ENCODE measurements at regions not wholly inside any gene's neighbourhood (a gene's known extent, or its start where the extent isn't known, plus 50 kb on each side); places are given as distances from the start of the nearest gene placed in this dataset.
A peak's percentile ranks its signal among the peaks of the same experiment; 100 is the strongest.

GRCh38 chr7:82511542-82511941 lies 68.0 kb upstream of the CACNA2D1 start:
- Histone ChIP-seq H3K9me1 (ENCODE audit: insufficient read depth, low read length) (0 out of 2 replicates have a peak, but pooled peaks cover 5% of the 10 kb centered on the region), H3K9me3 (ENCODE audit: control insufficient read depth, insufficient read depth, low read length) (no peaks in the 10 kb centered on the region), H3K18ac (ENCODE audit: low read depth, low read length) (no peak overlapping the region), H2BK20ac (ENCODE audit: low read depth, low read length) (no peak overlapping the region), H2BK5ac (ENCODE audit: low read depth, low read length, poor library complexity, severe bottlenecking) (no peak overlapping the region), H4K8ac (ENCODE audit: low read depth in 2 of 2, low read length in 2 of 2) (no peak overlapping the region), H4K20me1 (ENCODE audit: insufficient read depth, low read length) (no peaks in the 10 kb centered on the region), H3K9ac (ENCODE audit: low read depth, low read length) (no peak overlapping the region), H3K14ac (replicated peaks; ENCODE audit: low read depth, low read length) (no peak overlapping the region), H3K4ac (ENCODE audit: low read depth, low read length) (no peak overlapping the region), H3K23ac (ENCODE audit: low read depth, low read length) (no peak overlapping the region), H4K5ac (ENCODE audit: low read depth, low read length) (no peak overlapping the region), H4K91ac (ENCODE audit: insufficient read depth, low read depth, low read length) (no peak overlapping the region), H3K27ac (ENCODE audit: insufficient read depth, low read length) (no peak overlapping the region), H2AK9ac (replicated peaks; ENCODE audit: low read depth, low read length, poor library complexity) (no peak overlapping the region), H3K4me1 (ENCODE audit: control insufficient read depth, insufficient read depth, low read length) (peaks cover 2% of the 10 kb centered on the region), H2AK5ac (ENCODE audit: low read depth, low read length) (no peak overlapping the region), H3K27me3 (ENCODE audit: control insufficient read depth, insufficient read depth, low read length) (peaks cover 5% of the 10 kb centered on the region), H2AFZ (replicated peaks; ENCODE audit: low read length, poor library complexity) (no peak overlapping the region), H2BK15ac (ENCODE audit: low read depth, low read length) (no peak overlapping the region), H3K56ac (ENCODE audit: extremely low read depth, insufficient read depth, low read length) (no peak overlapping the region), H3K79me1 (ENCODE audit: low read depth in 1 of 2, low read length in 2 of 2) (no peaks in the 10 kb centered on the region), H3K4me3 (ENCODE audit: insufficient read depth, low read depth, low read length) (no peak overlapping the region), H3K4me2 (ENCODE audit: low read depth, low read length) (no peak overlapping the region), H2BK120ac (ENCODE audit: low read depth, low read length) (no peak overlapping the region), H3K36me3 (ENCODE audit: control insufficient read depth, insufficient read depth, low read length) (no peaks in the 10 kb centered on the region)
- POLR2A ChIA-PET (ENCODE audit: unreplicated experiment): no interaction called here
- no peak for DNase-seq
- no peak for TF ChIP-seq CHD1 (IDR thresholded peaks at IDR 0.05; ENCODE audit: low read depth, low read length)
- peak; percentile 56 for TF ChIP-seq MAFK (IDR thresholded peaks at IDR 0.05; ENCODE audit: low read depth, low read length)
- BruUV-seq (replicated peaks): no TSS peak
- CTCF ChIA-PET: no interaction called here
- intact Hi-C loops (cut with micrococcal nuclease): no loop called here
- dilution Hi-C loops (cut with HindIII; ENCODE audit: low sequenced_read_pairs, unreplicated experiment): no loop called here
- in situ Hi-C loops (cut with MboI; ENCODE audit: low sequenced_read_pairs): no loop called here
- ATAC-seq (ENCODE audit: low read depth): no peak
